ENCODE measurements at regions not wholly inside any gene's neighbourhood (a gene's known extent, or its start where the extent isn't known, plus 50 kb on each side); places are given as distances from the start of the nearest gene placed in this dataset.
"Not testable (repeated sequence)": the region's sequence is repeated elsewhere in the genome, so short reads cannot be mapped to it uniquely, and the experiment has no call there.

GRCh38 chr6:121951918-121952379 lies 447.5 kb upstream of the HSF2 start:
- no peak for DNase-seq (ENCODE audit: low spot score in 2 of 2)
- 62 to 78% methylated on average over 5 of the region's 5 CpGs for WGBS, 2 donors

GRCh38 chr6:121955401-121955800 lies 444.1 kb upstream of the HSF2 start:
- H3K27ac ChIP-seq; H3K4me3 ChIP-seq; H3K27me3 ChIP-seq; H3K36me3 ChIP-seq; DNase-seq (ENCODE audit: low spot score in 2 of 2); H3K9me3 ChIP-seq; H3K4me1 ChIP-seq: not testable (repeated sequence)
- 88 to 94% methylated on average over 2 of the region's 2 CpGs for WGBS, 2 donors

More at GRCh38 chr6:121951918-121952379, 447.5 kb upstream of the HSF2 start:
- no peak overlapping the region for H3K27ac ChIP-seq
- TF ChIP-seq CTCF (IDR thresholded peaks at IDR 0.05) (no peak), EP300 (IDR thresholded peaks at IDR 0.05) (no peak), POLR2A (IDR thresholded peaks at IDR 0.05) (no peak)
- no peaks in the 10 kb centered on the region for H3K27me3 ChIP-seq
- H3K4me3 ChIP-seq, result no peak overlapping the region
- no peaks in the 10 kb centered on the region for H3K36me3 ChIP-seq
- H3K9me3 ChIP-seq, result peaks cover 0 to 4% (median 0%) of the 10 kb centered on the region in 4 donors
- H3K4me1 ChIP-seq, result no peaks in the 10 kb centered on the region

- Histone ChIP-seq H3K27me3 (no peaks in the 10 kb centered on the region), H3K27ac (no peak overlapping the region), H3K4me3 (no peak overlapping the region), H3K9me3 (no peaks in the 10 kb centered on the region), H3K36me3 (no peaks in the 10 kb centered on the region), H3K4me1 (no peaks in the 10 kb centered on the region)
- DNase-seq (ENCODE audit: low spot score in 2 of 2), result no peak
- TF ChIP-seq POLR2A (IDR thresholded peaks at IDR 0.05), result no peak
- TF ChIP-seq CTCF (IDR thresholded peaks at IDR 0.05), result no peak
- TF ChIP-seq EP300 (IDR thresholded peaks at IDR 0.05), result no peak
- WGBS, 2 donors, result 43 to 60% methylated on average over 2 of the region's 2 CpGs
Measured at GRCh38 chr6:121956782-121957181, 442.7 kb upstream of the HSF2 start.

- no peak for TF ChIP-seq POLR2A (IDR thresholded peaks at IDR 0.05)
- no peak for TF ChIP-seq CTCF (IDR thresholded peaks at IDR 0.05)
- TF ChIP-seq EP300 (IDR thresholded peaks at IDR 0.05), result no peak
- H3K4me1 ChIP-seq, result no peaks in the 10 kb centered on the region
- H3K27me3 ChIP-seq, result no peaks in the 10 kb centered on the region
Measured at GRCh38 chr6:121959501-121959900, 440.0 kb upstream of the HSF2 start.

GRCh38 chr6:121961619-121962125 lies 437.8 kb upstream of the HSF2 start:
- no peak for DNase-seq (ENCODE audit: low spot score in 2 of 2)
- no peaks in the 10 kb centered on the region for H3K36me3 ChIP-seq

More at GRCh38 chr6:121959501-121959900, 440.0 kb upstream of the HSF2 start:
- Histone ChIP-seq H3K27ac (no peak overlapping the region), H3K9me3 (no peaks in the 10 kb centered on the region), H3K4me3 (no peak overlapping the region), H3K36me3 (no peaks in the 10 kb centered on the region)
- WGBS, 2 donors, result 55 to 63% methylated on average over 5 of the region's 5 CpGs
- no peak for DNase-seq (ENCODE audit: low spot score in 2 of 2)

GRCh38 chr6:121963826-121964225 lies 435.6 kb upstream of the HSF2 start:
- no peaks in the 10 kb centered on the region for H3K36me3 ChIP-seq
- H3K9me3 ChIP-seq, result no peaks in the 10 kb centered on the region
- DNase-seq (ENCODE audit: low spot score in 2 of 2), result no peak
- 77 to 81% methylated on average over 2 of the region's 2 CpGs for WGBS, 2 donors
- no peak for TF ChIP-seq POLR2A (IDR thresholded peaks at IDR 0.05)
- no peak for TF ChIP-seq EP300 (IDR thresholded peaks at IDR 0.05)
- TF ChIP-seq CTCF (IDR thresholded peaks at IDR 0.05), result no peak
- H3K4me1 ChIP-seq, result no peaks in the 10 kb centered on the region
- H3K27ac ChIP-seq, result no peak overlapping the region
- H3K27me3 ChIP-seq, result no peaks in the 10 kb centered on the region
- no peak overlapping the region for H3K4me3 ChIP-seq

More at GRCh38 chr6:121961619-121962125, 437.8 kb upstream of the HSF2 start:
- no peak overlapping the region for H3K4me3 ChIP-seq
- no peaks in the 10 kb centered on the region for H3K27me3 ChIP-seq
- H3K9me3 ChIP-seq, result no peaks in the 10 kb centered on the region
- 45 to 60% methylated on average over 1 of the region's 1 CpG for WGBS, 2 donors
- H3K4me1 ChIP-seq, result no peaks in the 10 kb centered on the region
- no peak for TF ChIP-seq POLR2A (IDR thresholded peaks at IDR 0.05)
- H3K27ac ChIP-seq, result no peak overlapping the region

Data from tibial nerve (tissue), 4 donors.